ENCODE measurements at regions not wholly inside any gene's neighbourhood (a gene's known extent, or its start where the extent isn't known, plus 50 kb on each side); places are given as distances from the start of the nearest gene placed in this dataset.

GRCh38 chr7:22900101-22900500 lies 77.5 kb upstream of the TOMM7 start:
- no peak for TF ChIP-seq CTCF (conservative IDR thresholded peaks at IDR 0.05)
- H3K27me3 Mint-ChIP-seq (ENCODE audit: low read depth) = no peaks in the 10 kb centered on the region
- no peak overlapping the region for H3K27ac Mint-ChIP-seq (ENCODE audit: unreplicated experiment)
- H3K4me3 Mint-ChIP-seq = no peak overlapping the region
- H3K36me3 Mint-ChIP-seq (ENCODE audit: low read depth) = peaks cover 3% of the 10 kb centered on the region
- no peak for DNase-seq (ENCODE audit: low read depth, low spot score)
- peaks cover 7% of the 10 kb centered on the region for H3K9me3 Mint-ChIP-seq
- H3K4me1 Mint-ChIP-seq = peaks cover 14% of the 10 kb centered on the region

GRCh38 chr7:22896917-22897316 lies 74.3 kb upstream of the TOMM7 start:
- Mint-ChIP-seq H3K27ac (ENCODE audit: unreplicated experiment) (peak overlapping the region; percentile 87), H3K27me3 (ENCODE audit: low read depth) (no peaks in the 10 kb centered on the region), H3K4me1 (peaks cover 14% of the 10 kb centered on the region), H3K36me3 (ENCODE audit: low read depth) (no peaks in the 10 kb centered on the region), H3K9me3 (peaks cover 7% of the 10 kb centered on the region), H3K4me3 (no peak overlapping the region)
- DNase-seq (ENCODE audit: low read depth, low spot score) = no peak
- TF ChIP-seq CTCF (conservative IDR thresholded peaks at IDR 0.05) = no peak

GRCh38 chr7:22895828-22896165 lies 73.1 kb upstream of the TOMM7 start:
- no peak overlapping the region for H3K4me3 Mint-ChIP-seq
- DNase-seq (ENCODE audit: low read depth, low spot score) = no peak
- H3K36me3 Mint-ChIP-seq (ENCODE audit: low read depth) = no peaks in the 10 kb centered on the region
- peaks cover 4% of the 10 kb centered on the region for H3K9me3 Mint-ChIP-seq
- no peak overlapping the region for H3K27ac Mint-ChIP-seq (ENCODE audit: unreplicated experiment)
- no peak for TF ChIP-seq CTCF (conservative IDR thresholded peaks at IDR 0.05)
- H3K4me1 Mint-ChIP-seq = peaks cover 14% of the 10 kb centered on the region
- H3K27me3 Mint-ChIP-seq (ENCODE audit: low read depth) = no peaks in the 10 kb centered on the region

GRCh38 chr7:22895140-22895827 lies 72.6 kb upstream of the TOMM7 start:
- no peak for DNase-seq (ENCODE audit: low read depth, low spot score)
- Mint-ChIP-seq H3K4me3 (no peak overlapping the region), H3K27me3 (ENCODE audit: low read depth) (no peaks in the 10 kb centered on the region), H3K9me3 (peaks cover 4% of the 10 kb centered on the region), H3K4me1 (peaks cover 14% of the 10 kb centered on the region), H3K27ac (ENCODE audit: unreplicated experiment) (no peak overlapping the region), H3K36me3 (ENCODE audit: low read depth) (no peaks in the 10 kb centered on the region)
- no peak for TF ChIP-seq CTCF (conservative IDR thresholded peaks at IDR 0.05)

GRCh38 chr7:22894546-22894945 lies 71.9 kb upstream of the TOMM7 start:
- peaks cover 4% of the 10 kb centered on the region for H3K9me3 Mint-ChIP-seq
- no peaks in the 10 kb centered on the region for H3K27me3 Mint-ChIP-seq (ENCODE audit: low read depth)
- no peak overlapping the region for H3K27ac Mint-ChIP-seq (ENCODE audit: unreplicated experiment)

More at GRCh38 chr7:22894546-22894945, 71.9 kb upstream of the TOMM7 start:
- H3K36me3 Mint-ChIP-seq (ENCODE audit: low read depth) = no peaks in the 10 kb centered on the region
- no peak for DNase-seq (ENCODE audit: low read depth, low spot score)
- H3K4me3 Mint-ChIP-seq = no peak overlapping the region
- H3K4me1 Mint-ChIP-seq = peaks cover 14% of the 10 kb centered on the region
- TF ChIP-seq CTCF (conservative IDR thresholded peaks at IDR 0.05) = no peak
